Tibial nerve (tissue), 4 donors: ENCODE measurements at regions not wholly inside any gene's neighbourhood (a gene's known extent, or its start where the extent isn't known, plus 50 kb on each side); places are given as distances from the start of the nearest gene placed in this dataset.

Experiments used
- EP300 ChIP-seq, 2 donors: sonication (generic); formaldehyde crosslinking; IDR thresholded peaks; one replicate each; pipeline ENCODE4 v1.6.1; 2017; ENCODE audit warnings: antibody characterized with exemption in 2 of 2, mild to moderate bottlenecking in 1 of 2
- POLR2A ChIP-seq, 2 donors: fragments of 450-650 bp; IDR thresholded peaks; one replicate each; pipeline ENCODE4 v1.6.1; 2017; ENCODE audit warnings: antibody characterized with exemption in 2 of 2, mild to moderate bottlenecking in 2 of 2, moderate library complexity in 2 of 2
- TF ChIP-seq, protein P1 (sequence below), 5 experiments: fragments of 200-600 bp in 3 of 5; fragments of 450-650 bp in 2 of 5; sonication (generic) in 3 of 5; IDR thresholded peaks; one replicate each; pipeline ENCODE4 v1.5.1; 2016 to 2019; ENCODE audit warnings: antibody characterized with exemption in 5 of 5, mild to moderate bottlenecking in 3 of 5, moderate library complexity in 2 of 5

GRCh38 chr14:71686677-71687076 is 245.6 kb upstream of the RGS6 start:
- TF ChIP-seq EP300 (IDR thresholded peaks at IDR 0.05) = peak in 1 of 2 donors; percentile 67
- TF ChIP-seq, protein P1, sequence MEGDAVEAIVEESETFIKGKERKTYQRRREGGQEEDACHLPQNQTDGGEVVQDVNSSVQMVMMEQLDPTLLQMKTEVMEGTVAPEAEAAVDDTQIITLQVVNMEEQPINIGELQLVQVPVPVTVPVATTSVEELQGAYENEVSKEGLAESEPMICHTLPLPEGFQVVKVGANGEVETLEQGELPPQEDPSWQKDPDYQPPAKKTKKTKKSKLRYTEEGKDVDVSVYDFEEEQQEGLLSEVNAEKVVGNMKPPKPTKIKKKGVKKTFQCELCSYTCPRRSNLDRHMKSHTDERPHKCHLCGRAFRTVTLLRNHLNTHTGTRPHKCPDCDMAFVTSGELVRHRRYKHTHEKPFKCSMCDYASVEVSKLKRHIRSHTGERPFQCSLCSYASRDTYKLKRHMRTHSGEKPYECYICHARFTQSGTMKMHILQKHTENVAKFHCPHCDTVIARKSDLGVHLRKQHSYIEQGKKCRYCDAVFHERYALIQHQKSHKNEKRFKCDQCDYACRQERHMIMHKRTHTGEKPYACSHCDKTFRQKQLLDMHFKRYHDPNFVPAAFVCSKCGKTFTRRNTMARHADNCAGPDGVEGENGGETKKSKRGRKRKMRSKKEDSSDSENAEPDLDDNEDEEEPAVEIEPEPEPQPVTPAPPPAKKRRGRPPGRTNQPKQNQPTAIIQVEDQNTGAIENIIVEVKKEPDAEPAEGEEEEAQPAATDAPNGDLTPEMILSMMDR (IDR thresholded peaks at IDR 0.05) = no peak
- no peak for TF ChIP-seq POLR2A (IDR thresholded peaks at IDR 0.05)
